Peyer's patch (tissue), 4 donors: ENCODE measurements at regions not wholly inside any gene's neighbourhood (a gene's known extent, or its start where the extent isn't known, plus 50 kb on each side); places are given as distances from the start of the nearest gene placed in this dataset.

Source experiments
- DNase-seq, 3 donors: peaks; one replicate each; pipeline ENCODE4 v3.0.0-alpha.2; 2017 to 2019
- H3K27ac ChIP-seq, 4 donors: fragments of 200-600 bp; sonication (generic); one replicate each; pipeline ENCODE4 v1.5.1; 2016 to 2019
- H3K27me3 ChIP-seq, 2 donors: fragments of 200-600 bp; sonication (generic); one replicate each; pipeline ENCODE4 v1.5.1; 2019
- H3K36me3 ChIP-seq, 3 donors: fragments of 200-600 bp; sonication (generic); one replicate each; pipeline ENCODE4 v1.5.1; 2016 to 2019
- H3K4me1 ChIP-seq, 4 donors: fragments of 200-600 bp; sonication (generic); one replicate each; pipeline ENCODE4 v1.5.1; 2016 to 2019
- H3K4me3 ChIP-seq, 4 donors: fragments of 200-600 bp; sonication (generic); 1 replicate in 3 of 4; 2 replicates in 1 of 4; pipeline ENCODE4 v1.5.1; 2016 to 2019; ENCODE audit warnings: mild to moderate bottlenecking in 1 of 4
- H3K9me3 ChIP-seq, 4 donors: fragments of 200-600 bp; sonication (generic); one replicate each; pipeline ENCODE4 v1.5.1; 2016 to 2019; ENCODE audit warnings: mild to moderate bottlenecking in 1 of 4
- CTCF ChIP-seq, 6 experiments: fragments of 450-650 bp in 4 of 6; fragments of 200-600 bp in 2 of 6; sonication (generic) in 1 of 6; IDR thresholded peaks; one replicate each; pipeline ENCODE4 v1.5.1; 2017 to 2019; ENCODE audit warnings: antibody characterized with exemption in 6 of 6, mild to moderate bottlenecking in 3 of 6, moderate library complexity in 1 of 6
- POLR2A ChIP-seq, 2 donors: fragments of 450-650 bp; IDR thresholded peaks; one replicate each; pipeline ENCODE4 v1.5.1; 2017; ENCODE audit warnings: antibody characterized with exemption in 2 of 2, mild to moderate bottlenecking in 2 of 2, moderate library complexity in 2 of 2

GRCh38 chr18:26708806-26709716 is 156.4 kb downstream of the AQP4 start:
- no peak for DNase-seq
- TF ChIP-seq CTCF (IDR thresholded peaks at IDR 0.05): no peak
- TF ChIP-seq POLR2A (IDR thresholded peaks at IDR 0.05): no peak
- no peaks in the 10 kb centered on the region for H3K9me3 ChIP-seq
- no peak overlapping the region for H3K4me3 ChIP-seq
- no peak overlapping the region for H3K27ac ChIP-seq
- no peaks in the 10 kb centered on the region for H3K36me3 ChIP-seq
- H3K4me1 ChIP-seq: no peaks in the 10 kb centered on the region
- H3K27me3 ChIP-seq: no peaks in the 10 kb centered on the region

- no peaks in the 10 kb centered on the region for H3K27me3 ChIP-seq
- no peak overlapping the region for H3K27ac ChIP-seq
- no peaks in the 10 kb centered on the region for H3K36me3 ChIP-seq
- H3K4me1 ChIP-seq: no peaks in the 10 kb centered on the region
- no peak overlapping the region for H3K4me3 ChIP-seq
- no peak for TF ChIP-seq CTCF (IDR thresholded peaks at IDR 0.05)
- TF ChIP-seq POLR2A (IDR thresholded peaks at IDR 0.05): no peak
- H3K9me3 ChIP-seq: no peaks in the 10 kb centered on the region
- DNase-seq: no peak
Observed at GRCh38 chr18:26706911-26707351, 158.6 kb downstream of the AQP4 start.

DNA sequence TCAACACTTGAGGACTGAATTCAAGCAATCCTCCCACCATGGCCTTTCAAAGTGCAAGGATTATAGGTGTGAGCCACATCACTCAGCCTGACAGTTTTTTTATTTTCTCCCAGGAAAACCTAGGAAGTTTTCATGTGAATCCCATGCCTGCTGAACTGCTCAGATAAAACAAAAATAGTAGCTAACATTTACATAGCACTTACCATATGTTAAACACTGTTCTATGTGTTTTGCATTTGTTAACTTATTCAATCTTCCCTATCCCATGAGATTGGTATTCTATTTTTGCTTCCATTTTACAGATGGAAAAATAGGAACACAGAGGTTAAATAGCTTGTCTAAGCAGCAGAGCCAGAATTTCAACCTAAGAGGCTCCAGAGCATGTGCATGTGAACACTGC is 157.4 kb upstream of the KCTD1 start:
- Histone ChIP-seq H3K27ac (no peak overlapping the region), H3K4me1 (no peaks in the 10 kb centered on the region), H3K4me3 (no peak overlapping the region), H3K27me3 (no peaks in the 10 kb centered on the region), H3K9me3 (no peaks in the 10 kb centered on the region), H3K36me3 (no peaks in the 10 kb centered on the region)
- TF ChIP-seq CTCF (IDR thresholded peaks at IDR 0.05) (no peak), POLR2A (IDR thresholded peaks at IDR 0.05) (no peak)
- DNase-seq: no peak

DNA sequence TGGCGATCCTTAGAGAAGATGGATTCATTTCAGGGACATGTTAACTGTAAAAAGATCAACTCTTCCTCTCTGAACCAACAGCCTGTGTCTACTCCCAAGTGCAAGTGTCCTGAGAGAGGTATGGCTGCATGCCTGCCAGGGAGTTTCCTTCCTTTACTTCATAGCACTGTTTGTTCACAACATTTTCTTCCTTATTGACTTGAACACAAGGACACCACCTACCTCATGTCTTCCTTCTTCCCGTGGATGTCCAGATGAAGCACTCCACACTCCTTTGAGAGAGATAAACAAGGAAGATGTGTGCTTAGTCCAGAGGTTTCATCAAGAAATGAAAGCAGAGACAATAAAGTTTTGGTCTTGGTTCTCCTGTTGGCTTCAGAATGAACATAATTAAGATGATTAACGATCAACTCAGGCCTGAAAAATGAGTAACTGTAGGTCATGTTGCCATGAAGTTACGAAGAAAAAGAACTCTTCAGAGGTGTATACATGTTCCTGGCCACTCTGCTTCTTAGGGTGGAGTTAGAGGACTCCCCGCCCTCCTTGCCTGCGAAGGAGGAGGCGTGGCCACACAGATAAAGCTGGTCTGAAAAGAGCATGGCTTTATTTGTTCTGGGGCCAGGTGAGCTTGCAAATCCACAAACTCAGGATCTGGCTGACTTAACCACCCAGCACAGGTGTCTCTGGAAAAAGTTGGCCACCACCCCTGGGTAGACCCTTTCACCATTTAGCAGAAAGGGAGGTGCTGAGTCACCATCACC is 155.0 kb upstream of the KCTD1 start:
- no peak for DNase-seq
- Histone ChIP-seq H3K9me3 (no peaks in the 10 kb centered on the region), H3K36me3 (no peaks in the 10 kb centered on the region), H3K27ac (no peak overlapping the region), H3K4me1 (no peaks in the 10 kb centered on the region), H3K4me3 (no peak overlapping the region), H3K27me3 (no peaks in the 10 kb centered on the region)
- no peak for TF ChIP-seq POLR2A (IDR thresholded peaks at IDR 0.05)
- no peak for TF ChIP-seq CTCF (IDR thresholded peaks at IDR 0.05)

GRCh38 chr18:26702086-26702485 is 153.7 kb upstream of the KCTD1 start:
- Histone ChIP-seq H3K27me3 (no peaks in the 10 kb centered on the region), H3K4me3 (no peak overlapping the region), H3K9me3 (no peaks in the 10 kb centered on the region), H3K27ac (no peak overlapping the region), H3K36me3 (no peaks in the 10 kb centered on the region), H3K4me1 (no peaks in the 10 kb centered on the region)
- TF ChIP-seq POLR2A (IDR thresholded peaks at IDR 0.05) (no peak), CTCF (IDR thresholded peaks at IDR 0.05) (no peak)
- no peak for DNase-seq
